HEK293T (cell line): ENCODE measurements at regions not wholly inside any gene's neighbourhood (a gene's known extent, or its start where the extent isn't known, plus 50 kb on each side); places are given as distances from the start of the nearest gene placed in this dataset.

ENCODE experiments used
- BHLHE40 ChIP-seq: fragments of 450-650 bp; IDR thresholded peaks from 2 replicates; pipeline ENCODE4 v1.6.1; 2016; ENCODE audit warnings: mild to moderate bottlenecking, moderate library complexity, borderline replicate concordance
- ELF4 ChIP-seq: fragments of 450-650 bp; IDR thresholded peaks from 2 replicates; pipeline ENCODE4 v1.6.1; 2017; ENCODE audit warnings: antibody characterized with exemption
- FOXA1 ChIP-seq: fragments of 450-650 bp; IDR thresholded peaks from 2 replicates; pipeline ENCODE4 v1.6.1; 2016; ENCODE audit warnings: mild to moderate bottlenecking
- FOXK2 ChIP-seq: fragments of 450-650 bp; IDR thresholded peaks from 2 replicates; pipeline ENCODE4 v1.6.1; 2016; ENCODE audit warnings: mild to moderate bottlenecking
- HDGF ChIP-seq: fragments of 450-650 bp; IDR thresholded peaks from 2 replicates; pipeline ENCODE4 v1.6.1; 2017; ENCODE audit warnings: antibody characterized with exemption, borderline replicate concordance
- L3MBTL2 ChIP-seq: fragments of 450-650 bp; conservative IDR thresholded peaks from 2 replicates; pipeline ENCODE4 v1.6.1; 2016; ENCODE audit warnings: mild to moderate bottlenecking
- LEF1 ChIP-seq: fragments of 450-650 bp; IDR thresholded peaks from 2 replicates; pipeline ENCODE4 v1.6.1; 2017; ENCODE audit warnings: mild to moderate bottlenecking, borderline replicate concordance
- NFRKB ChIP-seq: fragments of 450-650 bp; IDR thresholded peaks from 2 replicates; pipeline ENCODE4 v1.6.1; 2016; ENCODE audit warnings: mild to moderate bottlenecking, moderate library complexity
- SP1 ChIP-seq: fragments of 450-650 bp; IDR thresholded peaks from 2 replicates; pipeline ENCODE4 v1.6.1; 2017
- SUZ12 ChIP-seq: fragments of 450-650 bp; IDR thresholded peaks from 2 replicates; pipeline ENCODE4 v1.6.1; 2016; ENCODE audit warnings: mild to moderate bottlenecking
- TARDBP ChIP-seq: fragments of 450-650 bp; IDR thresholded peaks from 2 replicates; pipeline ENCODE4 v1.6.1; 2016
- ZNF384 ChIP-seq: fragments of 450-650 bp; IDR thresholded peaks from 2 replicates; pipeline ENCODE4 v1.6.1; 2016
- TF ChIP-seq, protein P1 (sequence below): fragments of 450-650 bp; IDR thresholded peaks from 2 replicates; pipeline ENCODE4 v1.6.1; 2016

DNA sequence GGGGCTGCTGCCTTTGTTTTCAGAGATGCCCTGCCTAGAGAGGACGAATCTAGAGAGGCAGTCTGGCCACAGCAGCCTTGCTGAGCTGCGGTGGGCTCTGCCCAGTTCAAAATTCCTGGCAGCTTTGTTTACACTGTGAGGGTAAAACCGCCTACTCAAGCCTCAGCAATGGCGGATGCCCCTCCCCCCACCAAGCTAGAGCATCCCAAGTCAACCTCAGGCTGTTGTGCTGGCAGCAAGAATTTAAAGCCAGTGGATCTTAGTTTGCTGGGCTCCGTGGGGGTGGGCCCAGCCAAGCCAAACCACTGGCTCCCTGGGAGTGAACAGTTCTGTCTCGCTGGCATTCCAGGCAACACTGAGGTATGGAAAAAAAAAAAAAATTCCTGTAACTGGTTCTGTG is 970.9 kb downstream of the TBC1D32 start:
- no peak for TF ChIP-seq SP1
- TF ChIP-seq HDGF: no peak
- no peak for TF ChIP-seq TARDBP
- no peak for TF ChIP-seq ZNF384
- TF ChIP-seq FOXK2: no peak
- TF ChIP-seq L3MBTL2: no peak
- TF ChIP-seq SUZ12: no peak
- TF ChIP-seq, protein P1, sequence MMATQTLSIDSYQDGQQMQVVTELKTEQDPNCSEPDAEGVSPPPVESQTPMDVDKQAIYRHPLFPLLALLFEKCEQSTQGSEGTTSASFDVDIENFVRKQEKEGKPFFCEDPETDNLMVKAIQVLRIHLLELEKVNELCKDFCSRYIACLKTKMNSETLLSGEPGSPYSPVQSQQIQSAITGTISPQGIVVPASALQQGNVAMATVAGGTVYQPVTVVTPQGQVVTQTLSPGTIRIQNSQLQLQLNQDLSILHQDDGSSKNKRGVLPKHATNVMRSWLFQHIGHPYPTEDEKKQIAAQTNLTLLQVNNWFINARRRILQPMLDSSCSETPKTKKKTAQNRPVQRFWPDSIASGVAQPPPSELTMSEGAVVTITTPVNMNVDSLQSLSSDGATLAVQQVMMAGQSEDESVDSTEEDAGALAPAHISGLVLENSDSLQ: no peak
- TF ChIP-seq LEF1: no peak
- no peak for TF ChIP-seq ELF4
- no peak for TF ChIP-seq FOXA1
- TF ChIP-seq NFRKB: no peak
- no peak for TF ChIP-seq BHLHE40
